ENCODE measurements at regions not wholly inside any gene's neighbourhood (a gene's known extent, or its start where the extent isn't known, plus 50 kb on each side); places are given as distances from the start of the nearest gene placed in this dataset.

- Histone ChIP-seq H3K4me1 (peaks cover 11% of the 10 kb centered on the region), H3K36me3 (no peaks in the 10 kb centered on the region), H3K27me3 (no peaks in the 10 kb centered on the region), H3K9me3 (no peaks in the 10 kb centered on the region), H3K4me3 (ENCODE audit: low read depth, low read length) (peak overlapping the region; percentile 58)
- DNase-seq, result no peak
- no peak for TF ChIP-seq CTCF (IDR thresholded peaks at IDR 0.05; ENCODE audit: low read depth, low read length)
Measured at GRCh38 chr11:121930004-121930965, 185.7 kb downstream of the BLID start.

DNA sequence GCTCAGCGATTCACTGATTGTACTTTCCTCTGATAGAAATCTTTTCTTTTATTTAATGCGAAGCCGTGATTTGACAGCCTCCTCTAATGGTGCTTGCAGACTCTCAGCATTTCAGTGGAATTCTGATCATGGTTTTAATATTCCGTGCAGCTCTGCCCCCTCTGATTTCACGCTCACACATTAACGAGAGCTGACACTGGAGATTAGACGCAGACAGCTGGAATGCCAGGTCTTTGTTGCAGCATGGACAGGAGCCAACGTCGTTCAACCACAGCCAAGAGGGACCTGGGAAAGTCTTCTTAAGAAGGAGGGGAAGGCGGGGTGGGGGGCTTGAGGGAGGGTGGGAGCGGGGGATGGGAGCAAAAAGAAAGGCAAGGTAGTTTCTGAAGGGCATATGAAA lies 186.4 kb downstream of the BLID start:
- peak overlapping the region; percentile 58 for H3K4me3 ChIP-seq (ENCODE audit: low read depth, low read length)
- no peaks in the 10 kb centered on the region for H3K9me3 ChIP-seq
- DNase-seq, result peak; percentile 50
- H3K4me1 ChIP-seq, result peaks cover 11% of the 10 kb centered on the region
- H3K36me3 ChIP-seq, result no peaks in the 10 kb centered on the region
- TF ChIP-seq CTCF (IDR thresholded peaks at IDR 0.05; ENCODE audit: low read depth, low read length), result no peak
- no peaks in the 10 kb centered on the region for H3K27me3 ChIP-seq

DNA sequence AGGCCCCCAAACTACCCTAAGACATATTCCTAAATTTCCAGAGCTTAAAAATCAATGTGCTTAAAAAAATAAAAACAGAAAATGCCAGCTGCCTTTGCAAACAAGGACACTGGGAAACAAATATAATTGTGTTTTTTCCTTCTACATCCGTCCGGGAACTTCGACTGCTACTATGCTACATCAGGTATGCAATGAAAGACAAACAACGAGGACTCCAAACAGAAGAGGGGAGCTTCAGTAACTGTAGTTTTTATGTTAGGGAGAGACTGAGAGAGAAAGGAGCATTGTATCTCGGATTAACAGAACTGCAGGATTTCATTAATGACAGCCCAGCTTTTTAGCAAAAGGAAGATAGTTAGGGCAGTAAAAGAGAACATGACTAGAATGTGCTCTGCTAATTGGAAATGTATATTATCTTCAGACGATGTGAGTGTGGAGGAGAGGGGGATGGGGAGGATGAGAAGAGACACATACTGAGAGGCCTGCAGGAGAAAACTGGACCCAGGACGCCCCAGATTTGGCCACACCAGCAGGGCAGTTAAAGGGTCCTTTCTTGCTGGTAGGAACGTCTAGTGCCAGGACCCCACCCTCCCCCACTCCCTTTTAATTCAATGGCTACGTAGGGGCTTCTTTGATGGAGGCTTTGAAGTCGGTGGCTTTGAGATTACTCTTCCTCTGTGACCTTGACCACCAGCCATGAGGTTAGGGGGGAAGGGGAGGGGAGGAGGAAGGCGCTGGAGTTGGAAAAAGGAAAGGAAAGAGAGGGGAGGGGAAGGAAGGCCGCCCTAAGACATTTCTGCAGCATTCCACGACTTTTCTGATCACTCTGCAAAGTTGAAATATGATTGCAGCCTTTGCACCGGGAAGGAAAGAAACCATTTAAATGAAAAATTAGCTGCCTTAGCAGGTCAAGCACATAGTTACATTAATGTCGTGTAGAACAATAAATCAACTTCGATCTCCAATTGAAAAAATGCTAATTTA lies 187.1 kb downstream of the BLID start:
- Histone ChIP-seq H3K27me3 (no peaks in the 10 kb centered on the region), H3K9me3 (no peaks in the 10 kb centered on the region), H3K4me3 (ENCODE audit: low read depth, low read length) (peak overlapping the region; percentile 58), H3K36me3 (no peaks in the 10 kb centered on the region), H3K4me1 (peaks cover 11% of the 10 kb centered on the region)
- DNase-seq, result no peak
- no peak for TF ChIP-seq CTCF (IDR thresholded peaks at IDR 0.05; ENCODE audit: low read depth, low read length)

- TF ChIP-seq CTCF (IDR thresholded peaks at IDR 0.05; ENCODE audit: low read depth, low read length), result no peak
- Histone ChIP-seq H3K4me1 (peaks cover 8% of the 10 kb centered on the region), H3K4me3 (ENCODE audit: low read depth, low read length) (no peak overlapping the region), H3K36me3 (no peaks in the 10 kb centered on the region), H3K27me3 (no peaks in the 10 kb centered on the region), H3K9me3 (no peaks in the 10 kb centered on the region)
- DNase-seq, result no peak
Measured at GRCh38 chr11:121927789-121928188, 188.2 kb downstream of the BLID start.

- no peak for TF ChIP-seq CTCF (IDR thresholded peaks at IDR 0.05; ENCODE audit: low read depth, low read length)
- DNase-seq, result no peak
- no peak overlapping the region for H3K4me3 ChIP-seq (ENCODE audit: low read depth, low read length)
- H3K4me1 ChIP-seq, result peaks cover 5% of the 10 kb centered on the region
- no peaks in the 10 kb centered on the region for H3K36me3 ChIP-seq
- no peaks in the 10 kb centered on the region for H3K9me3 ChIP-seq
- no peaks in the 10 kb centered on the region for H3K27me3 ChIP-seq
Measured at GRCh38 chr11:121927097-121927785, 188.8 kb downstream of the BLID start.
